Activated CD4-positive, alpha-beta T cell treated with anti-CD3 and anti-CD28 coated beads, Interleukin-2, amount 10 ng/mL, durations not matched to agents 7 days and 5 days (primary cell): ENCODE measurements at regions not wholly inside any gene's neighbourhood (a gene's known extent, or its start where the extent isn't known, plus 50 kb on each side); places are given as distances from the start of the nearest gene placed in this dataset.
"Not testable (repeated sequence)": the region's sequence is repeated elsewhere in the genome, so short reads cannot be mapped to it uniquely, and the experiment has no call there.

Experiments used
- CTCF ChIA-PET: fragments of 350-600 bp; sonication (Branson Sonifier 250); formaldehyde crosslinking; loops from one replicate; lab custom pipeline; 2021; ENCODE audit warnings: antibody characterized with exemption; lab: Charles Lee
- POLR2A ChIA-PET: fragments of 350-600 bp; sonication (Branson Sonifier 250); formaldehyde crosslinking; loops from one replicate; lab custom pipeline; 2021; ENCODE audit warnings: antibody characterized with exemption; lab: Charles Lee
- DNase-seq: peaks from one replicate; pipeline ENCODE4 v3.0.0-alpha.2; 2020
- H3K27ac Mint-ChIP-seq: one replicate; pipeline ENCODE4 v1.8.0; 2021; ENCODE audit warnings: mild to moderate bottlenecking, moderate library complexity, mixed read lengths
- H3K27me3 Mint-ChIP-seq: one replicate; pipeline ENCODE4 v1.8.0; 2021; ENCODE audit warnings: mixed read lengths
- H3K36me3 Mint-ChIP-seq: one replicate; pipeline ENCODE4 v1.8.0; 2021; ENCODE audit warnings: low read depth, mixed read lengths
- H3K4me1 Mint-ChIP-seq: one replicate; pipeline ENCODE4 v1.8.0; 2021; ENCODE audit warnings: mixed read lengths
- H3K4me3 Mint-ChIP-seq: one replicate; pipeline ENCODE4 v1.8.0; 2021; ENCODE audit warnings: mild to moderate bottlenecking, moderate library complexity, mixed read lengths
- H3K9me3 Mint-ChIP-seq: one replicate; pipeline ENCODE4 v1.8.0; 2021; ENCODE audit warnings: mixed read lengths

DNA sequence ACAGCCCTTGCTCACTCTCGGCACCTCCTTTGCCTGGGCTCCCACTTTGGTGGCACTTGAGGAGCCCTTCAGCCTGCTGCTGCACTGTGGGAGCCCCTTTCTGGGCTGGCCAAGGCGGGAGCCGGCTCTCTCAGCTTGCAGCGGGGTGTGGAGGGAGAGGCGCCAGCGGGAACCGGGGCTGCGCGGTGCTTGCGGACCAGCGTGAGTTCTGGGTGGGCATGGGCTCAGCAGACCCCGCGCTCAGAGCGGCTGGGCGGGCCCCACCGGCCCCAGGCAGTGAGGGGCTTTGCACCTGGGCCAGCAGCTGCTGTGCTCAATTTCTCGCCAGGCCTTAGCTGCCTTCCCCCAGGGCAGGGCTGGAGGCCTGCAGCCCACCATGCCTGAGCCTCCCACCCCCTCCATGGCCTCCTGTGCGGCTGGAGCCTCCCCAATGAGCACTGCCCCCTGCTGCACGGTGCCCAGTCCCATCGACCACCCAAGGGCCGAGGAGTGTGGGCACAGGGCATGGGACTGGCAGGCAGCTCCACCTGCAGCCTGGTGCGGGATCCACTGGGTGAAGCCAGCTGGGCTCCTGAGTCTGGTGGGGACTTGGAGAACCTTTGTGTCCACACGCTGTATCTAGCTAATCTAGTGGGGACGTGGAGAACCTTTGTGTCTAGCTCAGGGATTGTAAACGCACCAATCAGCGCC, 586.7 kb upstream of the BCHE start:
- H3K4me3 Mint-ChIP-seq, H3K4me1 Mint-ChIP-seq, H3K36me3 Mint-ChIP-seq, DNase-seq, H3K27me3 Mint-ChIP-seq, H3K9me3 Mint-ChIP-seq, CTCF ChIA-PET, POLR2A ChIA-PET, H3K27ac Mint-ChIP-seq: not testable (repeated sequence)

DNA sequence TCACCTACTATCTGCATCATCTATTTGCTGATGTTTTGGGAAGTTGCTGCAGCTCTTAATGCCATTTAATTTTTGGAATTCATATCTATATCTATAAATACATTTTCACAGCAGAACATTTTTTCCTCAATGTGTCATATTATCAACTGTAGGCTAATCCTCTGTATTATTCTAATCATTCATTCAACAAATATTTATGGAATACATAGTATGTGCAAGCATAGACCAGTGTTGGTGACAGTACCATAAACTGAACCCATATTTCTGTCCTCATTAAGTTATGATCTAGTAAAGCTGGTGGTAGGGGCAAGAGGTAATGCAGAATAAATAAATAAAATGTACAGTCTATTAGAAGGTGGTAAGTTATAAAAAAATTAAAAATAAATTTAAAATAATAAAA, 585.3 kb upstream of the BCHE start:
- ChIA-PET POLR2A (no interaction called here), CTCF (no interaction called here)
- no peak overlapping the region for H3K4me3 Mint-ChIP-seq
- peaks cover 8% of the 10 kb centered on the region for H3K9me3 Mint-ChIP-seq
- H3K36me3 Mint-ChIP-seq = no peaks in the 10 kb centered on the region
- DNase-seq = no peak
- no peaks in the 10 kb centered on the region for H3K27me3 Mint-ChIP-seq
- no peak overlapping the region for H3K27ac Mint-ChIP-seq
- no peaks in the 10 kb centered on the region for H3K4me1 Mint-ChIP-seq

DNA sequence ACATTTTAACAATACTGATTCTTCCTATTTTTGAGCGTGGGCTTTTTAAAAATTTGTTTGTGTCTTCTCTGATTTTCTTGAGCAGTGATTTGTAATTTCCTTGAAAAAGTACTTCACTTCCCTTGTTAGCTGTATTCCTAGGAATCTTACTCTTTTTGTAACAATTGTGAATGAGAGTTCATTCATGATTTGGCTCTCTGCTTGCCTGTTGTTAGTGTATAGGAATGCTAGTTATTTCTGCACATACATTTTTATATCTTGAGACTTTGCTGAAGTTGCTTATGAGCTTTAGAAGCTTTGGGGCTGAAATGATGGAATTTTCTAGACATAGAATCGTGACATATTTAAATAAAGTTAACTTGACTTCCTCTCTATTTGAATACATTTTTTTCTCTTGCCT, 582.8 kb upstream of the BCHE start:
- no peaks in the 10 kb centered on the region for H3K4me1 Mint-ChIP-seq
- no peak overlapping the region for H3K27ac Mint-ChIP-seq
- no peak overlapping the region for H3K4me3 Mint-ChIP-seq
- peaks cover 4% of the 10 kb centered on the region for H3K9me3 Mint-ChIP-seq
- CTCF ChIA-PET = no interaction called here
- POLR2A ChIA-PET = no interaction called here
- DNase-seq = no peak
- H3K27me3 Mint-ChIP-seq = no peaks in the 10 kb centered on the region
- H3K36me3 Mint-ChIP-seq = no peaks in the 10 kb centered on the region

DNA sequence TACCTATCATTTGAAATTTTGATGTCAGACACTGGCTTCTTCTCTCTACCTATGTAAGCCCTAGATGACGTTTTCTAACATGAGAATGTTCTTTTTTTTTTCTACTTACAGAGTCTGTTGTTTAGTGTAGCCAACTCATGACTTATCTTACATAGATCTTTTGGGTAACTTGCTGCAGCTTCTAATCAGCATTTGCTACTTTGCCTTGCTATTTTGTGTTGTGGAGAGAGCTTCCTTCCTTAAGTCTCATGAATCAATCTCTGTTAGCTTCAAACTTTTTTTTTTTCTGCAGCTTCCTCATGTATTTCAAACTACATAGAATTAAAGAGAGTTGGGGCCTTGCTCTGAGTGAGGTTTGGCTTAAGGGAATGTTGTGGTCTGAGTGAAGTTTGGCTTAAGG, 568.7 kb upstream of the BCHE start:
- Mint-ChIP-seq H3K36me3 (no peaks in the 10 kb centered on the region), H3K4me1 (no peaks in the 10 kb centered on the region), H3K4me3 (no peak overlapping the region), H3K27me3 (no peaks in the 10 kb centered on the region), H3K9me3 (peaks cover 2% of the 10 kb centered on the region), H3K27ac (no peak overlapping the region)
- no peak for DNase-seq
- CTCF ChIA-PET = no interaction called here
- POLR2A ChIA-PET = no interaction called here

DNA sequence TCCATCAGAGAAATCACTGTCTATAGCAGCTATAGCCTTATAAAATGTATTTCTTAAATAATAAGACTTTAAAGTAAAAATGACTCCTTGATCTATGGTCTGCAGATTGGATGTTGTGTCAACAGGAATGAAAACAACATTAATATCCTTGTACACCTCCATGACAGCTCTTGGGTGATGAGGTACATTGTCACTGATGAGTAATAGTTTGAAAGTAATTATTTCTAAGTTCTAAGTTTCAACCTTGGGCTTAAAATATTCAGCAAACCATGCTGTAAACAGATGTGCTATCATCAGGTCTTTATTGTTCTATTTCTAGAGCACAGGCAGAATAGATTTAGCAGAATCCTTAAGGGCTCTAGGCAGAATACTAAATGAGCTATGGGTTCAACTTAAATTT, 568.2 kb upstream of the BCHE start:
- CTCF ChIA-PET = no interaction called here
- peaks cover 2% of the 10 kb centered on the region for H3K9me3 Mint-ChIP-seq
- H3K4me3 Mint-ChIP-seq = no peak overlapping the region

DNA sequence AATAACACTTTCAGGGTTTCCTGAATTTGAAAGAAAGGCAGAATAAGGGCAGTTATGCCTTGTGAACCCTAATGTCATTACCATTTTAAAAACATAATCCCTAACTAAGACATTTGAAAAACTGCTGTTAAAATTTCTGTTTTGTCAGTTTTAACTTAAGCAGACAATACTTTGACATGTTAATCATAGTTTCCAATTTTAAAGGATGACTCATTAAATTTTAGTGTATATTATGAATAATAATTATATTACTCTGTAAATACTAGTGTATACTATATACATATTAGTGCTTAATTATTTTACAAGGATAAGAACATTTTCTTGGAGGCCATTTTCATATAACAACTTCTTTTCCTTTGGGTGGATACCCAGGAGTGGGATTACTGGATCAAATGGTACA, 553.1 kb upstream of the BCHE start:
- no peak overlapping the region for H3K4me3 Mint-ChIP-seq
- no peaks in the 10 kb centered on the region for H3K4me1 Mint-ChIP-seq
- H3K9me3 Mint-ChIP-seq = peaks cover 5% of the 10 kb centered on the region
- H3K27me3 Mint-ChIP-seq = no peaks in the 10 kb centered on the region
- no peak overlapping the region for H3K27ac Mint-ChIP-seq
- DNase-seq = no peak
- H3K36me3 Mint-ChIP-seq = no peaks in the 10 kb centered on the region
- CTCF ChIA-PET = no interaction called here
- POLR2A ChIA-PET = no interaction called here

More for the DNA sequence above, 568.2 kb upstream of the BCHE start:
- POLR2A ChIA-PET = no interaction called here
- Mint-ChIP-seq H3K27me3 (no peaks in the 10 kb centered on the region), H3K27ac (no peak overlapping the region), H3K36me3 (no peaks in the 10 kb centered on the region), H3K4me1 (no peaks in the 10 kb centered on the region)
- no peak for DNase-seq

DNA sequence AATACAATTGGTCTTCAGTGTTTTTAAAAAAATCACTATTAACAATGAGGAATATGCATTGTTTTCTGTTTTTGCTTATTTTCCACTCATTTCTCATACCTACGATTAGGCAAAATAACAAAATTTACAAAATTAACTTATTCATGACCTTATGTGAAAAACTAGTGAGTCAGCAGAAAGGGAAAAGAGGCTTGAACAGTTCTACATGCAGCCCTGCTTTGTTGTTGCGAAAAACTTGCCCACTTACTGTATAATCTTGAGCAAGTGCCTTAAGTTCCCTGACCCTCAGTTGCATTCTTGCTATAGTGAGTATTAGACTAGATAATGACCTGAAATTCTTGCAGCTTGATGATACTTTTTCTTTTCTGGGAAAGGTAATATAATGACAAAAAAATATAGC, 551.1 kb upstream of the BCHE start:
- Mint-ChIP-seq H3K4me1 (no peaks in the 10 kb centered on the region), H3K4me3 (no peak overlapping the region), H3K9me3 (peaks cover 5% of the 10 kb centered on the region), H3K36me3 (no peaks in the 10 kb centered on the region), H3K27ac (no peak overlapping the region), H3K27me3 (no peaks in the 10 kb centered on the region)
- ChIA-PET POLR2A (no interaction called here), CTCF (no interaction called here)
- DNase-seq = no peak

DNA sequence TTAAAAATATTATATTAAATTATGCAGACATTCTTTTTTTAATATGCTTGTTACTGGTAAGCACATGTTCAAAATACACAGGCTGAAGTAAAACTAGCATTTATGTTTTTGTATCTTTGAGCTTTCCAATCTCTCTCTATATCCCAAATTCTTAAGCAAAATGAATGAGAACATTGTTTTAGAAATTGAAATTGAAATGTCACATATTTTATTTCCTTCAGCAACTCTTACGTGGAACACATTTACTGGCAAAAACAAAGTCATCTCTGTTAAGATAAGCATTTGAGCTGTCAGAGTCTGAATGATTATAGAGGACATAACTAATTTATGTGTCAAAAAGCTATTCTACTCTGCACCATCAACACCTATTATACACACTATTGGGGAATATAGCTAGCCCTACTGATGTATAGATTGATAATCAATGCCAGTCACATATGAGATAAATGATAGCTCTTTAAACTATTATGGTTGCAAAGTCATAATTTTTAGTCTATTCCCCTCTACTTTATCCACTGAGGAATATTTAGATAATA, 535.4 kb upstream of the BCHE start:
- no peaks in the 10 kb centered on the region for H3K4me1 Mint-ChIP-seq

DNA sequence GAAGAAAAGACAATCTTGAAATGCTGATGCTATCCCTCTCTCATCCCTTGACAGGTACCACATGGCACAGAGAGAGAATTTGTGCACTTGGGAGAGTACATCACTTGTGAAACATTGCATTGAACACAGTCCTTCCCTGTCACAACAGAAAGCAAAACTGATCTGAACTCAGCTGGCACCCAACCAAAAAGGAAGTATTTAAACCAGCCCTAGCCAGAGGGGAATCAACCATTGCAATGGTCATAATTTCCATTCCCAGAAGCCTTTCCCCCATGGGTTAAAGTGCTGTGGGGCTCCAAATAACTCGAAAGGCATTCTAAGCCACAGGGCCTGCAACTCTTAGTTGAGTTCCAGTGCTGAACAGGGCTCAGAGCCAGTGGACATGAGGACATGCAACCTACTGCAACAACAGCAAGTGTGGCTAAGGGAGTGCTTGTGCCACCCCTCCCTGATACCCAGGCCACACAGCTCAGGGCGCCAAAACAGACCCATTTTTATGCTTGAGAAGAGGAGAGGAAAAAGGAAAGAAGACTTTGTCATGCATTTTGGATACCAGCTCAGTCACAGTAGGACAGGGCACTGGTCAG, 530.8 kb upstream of the BCHE start:
- no peak overlapping the region for H3K4me3 Mint-ChIP-seq
- no peaks in the 10 kb centered on the region for H3K4me1 Mint-ChIP-seq
- DNase-seq = no peak
- no peak overlapping the region for H3K27ac Mint-ChIP-seq
- ChIA-PET POLR2A (no interaction called here), CTCF (no interaction called here)
- H3K27me3 Mint-ChIP-seq = no peaks in the 10 kb centered on the region
- H3K9me3 Mint-ChIP-seq = peaks cover 5% of the 10 kb centered on the region
- no peaks in the 10 kb centered on the region for H3K36me3 Mint-ChIP-seq

More for the DNA sequence above, 535.4 kb upstream of the BCHE start:
- POLR2A ChIA-PET = no interaction called here
- no peaks in the 10 kb centered on the region for H3K36me3 Mint-ChIP-seq
- CTCF ChIA-PET = no interaction called here
- no peak overlapping the region for H3K27ac Mint-ChIP-seq
- peaks cover 5% of the 10 kb centered on the region for H3K9me3 Mint-ChIP-seq
- no peak for DNase-seq
- H3K4me3 Mint-ChIP-seq = no peak overlapping the region
- H3K27me3 Mint-ChIP-seq = no peaks in the 10 kb centered on the region

DNA sequence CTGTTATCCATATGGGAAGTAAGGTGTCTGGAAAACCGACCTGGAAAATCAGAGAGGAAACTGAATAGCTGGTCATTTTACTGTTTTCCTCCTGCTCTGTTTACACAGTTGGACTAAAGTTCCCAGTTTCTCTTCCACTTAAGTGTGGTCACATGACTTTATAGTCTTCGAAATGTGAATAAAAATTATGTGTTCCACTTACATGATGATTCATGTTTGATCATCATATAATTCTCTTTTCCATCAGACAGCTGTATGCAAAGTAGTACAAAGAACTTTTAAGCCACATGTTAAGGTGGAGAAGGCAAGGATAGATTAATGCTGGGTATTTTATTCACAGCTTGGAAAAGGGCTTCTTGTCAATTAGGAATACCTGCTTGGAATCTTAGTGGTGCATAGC, 525.5 kb upstream of the BCHE start:
- peaks cover 2% of the 10 kb centered on the region for H3K9me3 Mint-ChIP-seq
- H3K4me1 Mint-ChIP-seq = no peaks in the 10 kb centered on the region
- DNase-seq = no peak
- POLR2A ChIA-PET = no interaction called here
- H3K4me3 Mint-ChIP-seq = no peak overlapping the region
- H3K27ac Mint-ChIP-seq = no peak overlapping the region
- no peaks in the 10 kb centered on the region for H3K36me3 Mint-ChIP-seq
- CTCF ChIA-PET = no interaction called here
- no peaks in the 10 kb centered on the region for H3K27me3 Mint-ChIP-seq

DNA sequence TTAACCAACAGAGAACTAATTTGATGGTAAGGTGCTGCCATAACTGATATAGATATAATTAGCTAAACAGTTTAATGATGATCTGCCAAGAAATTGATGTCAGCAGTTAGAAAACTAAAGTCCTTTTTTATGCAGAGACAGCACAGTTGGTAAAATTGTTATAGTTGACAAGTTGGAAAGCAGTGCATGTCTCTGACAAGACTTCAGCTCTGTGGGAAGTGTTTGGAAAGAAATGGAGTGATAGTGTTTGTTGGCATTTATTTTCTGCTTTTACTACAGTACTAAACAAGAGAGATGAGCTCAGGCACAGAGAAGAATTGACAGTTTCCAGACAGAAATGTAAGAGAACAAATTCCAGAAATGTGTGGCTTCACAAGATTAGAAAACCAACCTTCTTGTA, 523.5 kb upstream of the BCHE start:
- Mint-ChIP-seq H3K4me1 (no peaks in the 10 kb centered on the region), H3K27me3 (no peaks in the 10 kb centered on the region), H3K9me3 (peaks cover 2% of the 10 kb centered on the region), H3K36me3 (no peaks in the 10 kb centered on the region), H3K27ac (no peak overlapping the region), H3K4me3 (no peak overlapping the region)
- ChIA-PET CTCF (no interaction called here), POLR2A (no interaction called here)
- no peak for DNase-seq

DNA sequence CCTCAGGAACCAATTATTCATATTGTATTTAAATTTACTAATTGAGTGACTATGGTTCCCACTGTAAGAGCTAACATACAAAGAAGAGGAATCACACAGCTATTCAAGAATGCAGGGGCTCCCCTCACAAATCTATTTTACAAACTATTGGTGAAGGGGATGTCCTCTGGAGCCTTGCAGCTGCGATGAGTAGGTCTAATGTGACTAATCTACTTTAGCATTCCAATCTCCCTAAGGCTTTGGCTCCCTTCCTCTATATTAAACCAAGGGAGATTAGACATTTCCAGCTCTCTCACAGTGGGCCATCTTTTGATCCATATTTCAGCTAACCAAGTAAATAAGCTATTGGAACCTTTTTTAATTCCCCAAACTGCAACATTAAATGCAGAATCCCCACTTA, 514.2 kb upstream of the BCHE start:
- no peak for DNase-seq
- Mint-ChIP-seq H3K36me3 (no peaks in the 10 kb centered on the region), H3K4me3 (no peak overlapping the region), H3K27me3 (no peaks in the 10 kb centered on the region), H3K27ac (no peak overlapping the region), H3K4me1 (no peaks in the 10 kb centered on the region), H3K9me3 (peaks cover 17% of the 10 kb centered on the region)
- POLR2A ChIA-PET = no interaction called here
- CTCF ChIA-PET = no interaction called here

DNA sequence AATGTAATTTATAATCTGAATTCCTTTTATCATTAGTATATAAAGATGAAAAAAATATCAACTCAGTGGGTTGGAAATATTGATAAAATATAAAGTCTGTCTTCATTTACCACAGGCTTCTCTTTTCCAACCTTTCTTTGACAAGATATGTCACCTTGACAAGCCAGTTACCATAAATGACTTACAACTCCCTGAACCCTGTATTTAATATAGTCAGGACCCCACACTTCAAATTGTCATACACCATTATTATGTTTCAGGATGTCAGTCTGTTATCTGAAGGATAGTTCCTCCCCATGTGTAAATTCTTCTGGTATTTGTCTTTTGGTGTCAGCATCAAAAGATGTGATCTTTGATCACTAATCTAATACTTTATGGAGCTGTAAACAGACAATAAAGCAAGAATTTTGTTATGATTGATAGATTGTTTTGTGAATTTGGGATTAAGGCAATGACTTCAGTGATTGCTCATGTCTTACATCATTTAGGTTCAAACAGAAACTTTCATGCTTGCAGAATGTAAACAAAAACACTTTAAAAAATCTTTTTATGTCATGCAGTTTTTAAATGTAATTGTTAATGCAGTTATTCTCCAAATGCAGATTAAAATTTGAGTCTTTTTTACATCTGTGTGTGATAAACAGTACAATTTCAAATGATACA, 503.5 kb upstream of the BCHE start:
- Mint-ChIP-seq H3K9me3 (peaks cover 2% of the 10 kb centered on the region), H3K27me3 (no peaks in the 10 kb centered on the region), H3K4me3 (no peak overlapping the region), H3K27ac (no peak overlapping the region), H3K36me3 (no peaks in the 10 kb centered on the region), H3K4me1 (no peaks in the 10 kb centered on the region)
- CTCF ChIA-PET = no interaction called here
- POLR2A ChIA-PET = no interaction called here
- no peak for DNase-seq
